Cardiac muscle cell (in vitro differentiated cells and primary cell): ENCODE measurements at regions not wholly inside any gene's neighbourhood (a gene's known extent, or its start where the extent isn't known, plus 50 kb on each side); places are given as distances from the start of the nearest gene placed in this dataset.
A peak's percentile ranks its signal among the peaks of the same experiment; 100 is the strongest.

Source experiments
- DNase-seq, 2 donors: peaks; one replicate each; pipeline versions ENCODE4 v3.0.0 to v3.0.0-alpha.2; 2010 to 2017; ENCODE audit warnings: low read depth in 1 of 2, low spot score in 1 of 2
- H3K27ac ChIP-seq: fragments of 200-600 bp; sonication (generic); 2 replicates; pipeline ENCODE4 v1.5.1; 2016
- H3K27me3 ChIP-seq: fragments of 200-600 bp; sonication (generic); 2 replicates; pipeline ENCODE4 v1.6.0; 2016; ENCODE audit warnings: control low read depth
- H3K36me3 ChIP-seq: fragments of 200-600 bp; sonication (generic); 2 replicates; pipeline ENCODE4 v1.5.1; 2016; ENCODE audit warnings: control low read depth
- H3K4me1 ChIP-seq: fragments of 200-600 bp; sonication (generic); 2 replicates; pipeline ENCODE4 v1.8.1; 2017; ENCODE audit warnings: low read depth, mild to moderate bottlenecking, mixed run types
- H3K4me3 ChIP-seq: fragments of 200-600 bp; sonication (generic); 2 replicates; pipeline ENCODE4 v1.5.1; 2016; ENCODE audit warnings: mild to moderate bottlenecking
- H3K9me3 ChIP-seq: fragments of 200-600 bp; sonication (generic); 2 replicates; pipeline ENCODE4 v1.5.1; 2017; ENCODE audit warnings: low read depth, mild to moderate bottlenecking, control low read depth
- CTCF ChIP-seq: IDR thresholded peaks from 2 replicates; pipeline ENCODE4 v1.5.1; 2012; ENCODE audit warnings: low read depth, mild to moderate bottlenecking, low read length

DNA sequence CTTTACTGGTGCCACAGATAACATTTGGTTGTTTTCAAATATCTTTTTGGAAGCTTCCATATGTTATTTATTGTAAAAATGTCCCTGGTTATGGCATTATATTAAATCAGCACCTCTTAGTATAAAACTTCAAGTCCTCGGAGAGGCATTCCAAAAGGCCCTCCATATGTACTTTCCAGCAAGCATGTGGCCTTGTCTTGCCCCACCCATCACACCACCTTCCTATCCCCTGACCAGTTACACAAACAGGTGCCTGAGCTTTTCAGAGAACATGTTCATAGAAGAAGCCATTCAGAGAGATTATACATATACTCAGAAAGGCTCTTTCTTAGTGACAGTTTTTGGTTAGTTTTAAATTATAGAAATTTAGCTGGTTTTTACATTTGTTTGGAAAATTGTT is 92.4 kb upstream of the PRKG1 start:
- H3K4me1 ChIP-seq = no peaks in the 10 kb centered on the region
- no peaks in the 10 kb centered on the region for H3K36me3 ChIP-seq
- no peak for DNase-seq
- H3K9me3 ChIP-seq = no peaks in the 10 kb centered on the region
- TF ChIP-seq CTCF = no peak
- H3K4me3 ChIP-seq = no peak overlapping the region
- H3K27me3 ChIP-seq = no peaks in the 10 kb centered on the region
- H3K27ac ChIP-seq = no peak overlapping the region

DNA sequence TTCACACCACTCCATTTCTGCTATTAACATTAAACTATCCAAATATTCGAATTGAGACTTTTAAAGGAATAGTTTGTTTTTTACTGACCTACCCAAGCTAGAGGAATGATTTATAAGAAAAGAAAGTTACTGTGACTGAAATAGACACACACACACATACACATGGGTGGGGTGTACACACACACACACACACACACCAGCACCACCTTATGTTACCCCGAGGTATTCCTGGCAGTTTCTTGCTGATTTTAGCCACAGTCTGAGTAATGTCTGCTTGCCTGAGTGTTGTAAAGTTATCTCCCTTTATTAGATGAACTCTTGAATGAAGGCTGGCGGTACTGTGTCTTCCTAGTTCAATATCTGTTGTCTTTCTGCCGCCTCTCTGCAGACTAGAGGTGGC is 91.3 kb upstream of the PRKG1 start:
- Histone ChIP-seq H3K27me3 (no peaks in the 10 kb centered on the region), H3K4me3 (no peak overlapping the region), H3K36me3 (no peaks in the 10 kb centered on the region), H3K27ac (no peak overlapping the region), H3K9me3 (no peaks in the 10 kb centered on the region), H3K4me1 (no peaks in the 10 kb centered on the region)
- no peak for TF ChIP-seq CTCF
- no peak for DNase-seq

GRCh38 chr10:50987934-50988333 is 86.4 kb upstream of the PRKG1 start:
- no peaks in the 10 kb centered on the region for H3K36me3 ChIP-seq
- H3K4me1 ChIP-seq = peaks cover 8% of the 10 kb centered on the region
- H3K9me3 ChIP-seq = no peaks in the 10 kb centered on the region
- no peak for TF ChIP-seq CTCF
- H3K27me3 ChIP-seq = peaks cover 13% of the 10 kb centered on the region
- DNase-seq = no peak
- no peak overlapping the region for H3K27ac ChIP-seq
- H3K4me3 ChIP-seq = no peak overlapping the region

- no peak overlapping the region for H3K4me3 ChIP-seq
- TF ChIP-seq CTCF = peak; percentile 46
- H3K9me3 ChIP-seq = no peaks in the 10 kb centered on the region
- peak in 1 of 2 donors; percentile 64 for DNase-seq
- H3K36me3 ChIP-seq = no peaks in the 10 kb centered on the region
- H3K27me3 ChIP-seq = peaks cover 13% of the 10 kb centered on the region
- H3K4me1 ChIP-seq = peaks cover 17% of the 10 kb centered on the region
- H3K27ac ChIP-seq = no peak overlapping the region
These were observed 85.5 kb upstream of the PRKG1 start for GRCh38 chr10:50988792-50989191.

DNA sequence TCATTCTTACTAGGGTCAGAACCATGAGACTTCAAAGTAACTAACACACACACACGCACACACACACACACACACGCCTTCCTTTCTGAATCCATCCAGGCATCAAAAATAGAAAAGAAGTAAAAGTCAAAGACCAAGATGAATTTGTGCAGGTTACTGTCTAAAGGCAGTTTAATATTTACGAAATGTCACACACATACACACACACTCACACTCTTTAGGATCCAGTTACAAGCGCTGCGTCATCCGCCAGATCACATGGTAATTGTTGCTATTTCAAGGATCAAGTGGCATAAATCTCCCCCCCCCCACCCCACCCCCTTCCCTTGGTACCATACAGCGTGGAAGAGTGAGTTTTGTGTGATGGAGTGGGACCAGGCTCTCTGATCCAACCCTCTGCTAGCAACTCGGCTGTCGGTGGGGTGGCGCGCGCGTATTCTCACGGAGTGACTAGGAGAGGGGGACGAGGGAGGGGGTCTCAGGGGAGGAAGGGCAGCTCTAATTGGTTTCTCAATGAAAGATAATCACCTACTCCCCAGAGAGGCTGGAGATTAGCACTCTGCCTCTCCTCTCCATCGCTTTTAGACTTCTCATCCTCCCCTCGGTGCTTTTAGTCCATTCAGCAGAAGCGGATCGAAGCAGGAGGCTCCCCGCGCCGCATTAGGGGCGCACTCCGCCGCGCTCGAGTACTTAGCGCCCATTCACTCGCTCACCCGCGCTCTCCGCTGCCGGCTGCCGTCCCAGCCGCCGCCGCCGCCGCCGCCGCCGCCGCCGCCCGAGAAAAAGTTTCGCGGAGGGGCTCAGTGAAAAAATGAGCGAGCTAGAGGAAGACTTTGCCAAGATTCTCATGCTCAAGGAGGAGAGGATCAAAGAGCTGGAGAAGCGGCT is 83.5 kb upstream of the PRKG1 start:
- Histone ChIP-seq H3K27me3 (peaks cover 13% of the 10 kb centered on the region), H3K4me1 (peaks cover 18% of the 10 kb centered on the region), H3K36me3 (no peaks in the 10 kb centered on the region), H3K27ac (peak overlapping the region; percentile 53), H3K9me3 (no peaks in the 10 kb centered on the region), H3K4me3 (peak overlapping the region; percentile 57)
- peak; percentile 74 to 90 for DNase-seq
- TF ChIP-seq CTCF = no peak
